GM12878 (cell line): ENCODE measurements at regions not wholly inside any gene's neighbourhood (a gene's known extent, or its start where the extent isn't known, plus 50 kb on each side); places are given as distances from the start of the nearest gene placed in this dataset.

Source experiments
- ATAC-seq: fragments of 200-7000 bp; cut with Tn5 transposase; 3 replicates; pipeline ENCODE4 v1.9.1; 2020; ENCODE audit warnings: mild to moderate bottlenecking, moderate library complexity
- BruUV-seq: library from RNA; stranded (reverse); fragments of 400-500 nt; replicated peaks from 2 replicates; lab custom pipeline; 2021; lab: Mats Ljungman, UMichigan
- CTCF ChIA-PET: fragments of 300-600 bp; sonication (Branson Sonifier 250); formaldehyde crosslinking; extraction: SDS; loops from one replicate; lab custom pipeline; 2021; ENCODE audit warnings: inconsistent platforms; lab: Yijun Ruan, JAX
- POLR2A ChIA-PET: fragments of 350-600 bp; formaldehyde crosslinking; extraction: SDS; loops from one replicate; lab custom pipeline; 2021; ENCODE audit warnings: inconsistent platforms; lab: Charles Lee
- RAD21 ChIA-PET: fragments of 300-600 bp; sonication (Branson Sonifier 250); formaldehyde crosslinking; loops from one replicate; lab custom pipeline; 2023; ENCODE audit warnings: antibody characterized with exemption; ENCODE audit not compliant: unreplicated experiment; lab: Charles Lee
- SMC1A ChIA-PET: fragments of 300-600 bp; sonication (Branson Sonifier 250); formaldehyde crosslinking; loops from one replicate; lab custom pipeline; 2023; ENCODE audit not compliant: unreplicated experiment, uncharacterized antibody; lab: Charles Lee
- DNase-seq: peaks from one replicate; pipeline ENCODE4 v3.0.0-alpha.2; 2011; ENCODE audit warnings: low read depth, low spot score
- FAIRE-seq: peaks from 3 replicates; lab custom pipeline; 2011; peaks lifted over from hg19 to GRCh38; lab: Jason Lieb, UNC
- H2AFZ ChIP-seq: 2 replicates; pipeline ENCODE4 v1.6.0; 2011; ENCODE audit warnings: low read depth, low read length, control low read depth; ENCODE audit not compliant: control insufficient read depth
- H3K27ac ChIP-seq: 2 replicates; pipeline ENCODE4 v1.5.1; 2011; ENCODE audit warnings: control low read depth; ENCODE audit not compliant: control insufficient read depth, insufficient read depth
- H3K27me3 ChIP-seq, 2 experiments: replicated peaks in 1 of 2; 2 replicates each; pipeline versions ENCODE4 v1.6.0 to v1.6.1; 2011; ENCODE audit warnings: low read length in 1 of 2; ENCODE audit not compliant: control insufficient read depth in 2 of 2, insufficient read depth in 2 of 2
- H3K36me3 ChIP-seq, 2 experiments: 2 replicates each; pipeline ENCODE4 v1.5.1; 2011; ENCODE audit warnings: low read length in 1 of 2; ENCODE audit not compliant: control insufficient read depth in 2 of 2, insufficient read depth in 2 of 2
- H3K4me1 ChIP-seq: 2 replicates; pipeline ENCODE4 v1.6.1; 2011; ENCODE audit warnings: mild to moderate bottlenecking, low read length, moderate library complexity, mixed read lengths; ENCODE audit not compliant: control insufficient read depth, insufficient read depth
- H3K4me2 ChIP-seq: 2 replicates; pipeline ENCODE4 v1.6.0; 2011; ENCODE audit warnings: control low read depth; ENCODE audit not compliant: control insufficient read depth, insufficient read depth
- H3K4me3 ChIP-seq: fragments of 200-600 bp; sonication (generic); 2 replicates; pipeline ENCODE4 v1.5.1; 2016
- H3K79me2 ChIP-seq: 2 replicates; pipeline ENCODE4 v1.6.0; 2011; ENCODE audit warnings: low read length; ENCODE audit not compliant: control insufficient read depth, insufficient read depth
- H3K9ac ChIP-seq: 2 replicates; pipeline ENCODE4 v1.8.0; 2011; ENCODE audit warnings: low read length, control low read depth, mixed read lengths; ENCODE audit not compliant: control insufficient read depth, insufficient read depth
- H3K9me3 ChIP-seq: replicated peaks from 3 replicates; pipeline ENCODE4 v1.5.1; 2011; ENCODE audit warnings: mild to moderate bottlenecking, low read length; ENCODE audit not compliant: control insufficient read depth, insufficient read depth
- H4K20me1 ChIP-seq: 2 replicates; pipeline ENCODE4 v1.6.0; 2011; ENCODE audit not compliant: control insufficient read depth, insufficient read depth
- CHD2 ChIP-seq: IDR thresholded peaks from 2 replicates; pipeline ENCODE4 v1.6.1; 2011; ENCODE audit warnings: low read depth, low read length, improper control_type of control experiment, borderline replicate concordance
- GATAD2B ChIP-seq: fragments of 450-650 bp; conservative IDR thresholded peaks from 2 replicates; pipeline ENCODE4 v1.6.1; 2017; ENCODE audit warnings: low read depth, mild to moderate bottlenecking, moderate library complexity
- HDGF ChIP-seq: fragments of 450-650 bp; IDR thresholded peaks from 2 replicates; pipeline ENCODE4 v1.6.1; 2016; ENCODE audit warnings: antibody characterized with exemption
- KAT2A ChIP-seq: conservative IDR thresholded peaks from 2 replicates; pipeline ENCODE4 v1.6.1; 2011; ENCODE audit warnings: low read depth, low read length; ENCODE audit not compliant: control insufficient read depth
- KDM1A ChIP-seq: fragments of 200-600 bp; sonication (generic); IDR thresholded peaks from 2 replicates; pipeline ENCODE4 v1.6.1; 2016; ENCODE audit warnings: borderline replicate concordance
- POLR2A ChIP-seq: IDR thresholded peaks from 2 replicates; pipeline ENCODE4 v1.6.1; 2011; ENCODE audit warnings: low read depth, mild to moderate bottlenecking, low read length
- TCF7 ChIP-seq: IDR thresholded peaks from 2 replicates; pipeline ENCODE4 v1.6.1; 2014; ENCODE audit warnings: antibody characterized with exemption, borderline replicate concordance
- WRNIP1 ChIP-seq: IDR thresholded peaks from 2 replicates; pipeline ENCODE4 v1.6.1; 2011; ENCODE audit warnings: low read depth, low read length, improper control_type of control experiment, borderline replicate concordance
- YY1 ChIP-seq: IDR thresholded peaks from 2 replicates; pipeline ENCODE4 v1.6.1; 2011; ENCODE audit warnings: low read depth, mild to moderate bottlenecking, low read length
- ZBED1 ChIP-seq: IDR thresholded peaks from 2 replicates; pipeline ENCODE4 v1.6.1; 2016; ENCODE audit warnings: borderline replicate concordance
- WGBS: methylation state at CpG from one replicate; pipeline ENCODE4 v1.1.6; 2016; ENCODE audit warnings: low lambda C conversion rate; ENCODE audit not compliant: insufficient replicate concordance, insufficient coverage; ENCODE audit errors: missing lambda C conversion rate; 5-methylcytosine and 5-hydroxymethylcytosine counted together
- in situ Hi-C: fragments of 300-500 bp; cut with MboI; formaldehyde crosslinking; loops from 9 replicates; pipeline ENCODE4 v1.14.3; 2018; ENCODE audit warnings: mixed read lengths
- intact Hi-C: fragments of 100-400 bp; cut with micrococcal nuclease; formaldehyde crosslinking; loops from one replicate; pipeline ENCODE4 v1.14.2; 2022; ENCODE audit not compliant: unreplicated experiment
- TF ChIP-seq, protein P1 (sequence below): IDR thresholded peaks from 2 replicates; pipeline ENCODE4 v1.6.1; 2012; ENCODE audit warnings: mild to moderate bottlenecking, low read depth, low read length

DNA sequence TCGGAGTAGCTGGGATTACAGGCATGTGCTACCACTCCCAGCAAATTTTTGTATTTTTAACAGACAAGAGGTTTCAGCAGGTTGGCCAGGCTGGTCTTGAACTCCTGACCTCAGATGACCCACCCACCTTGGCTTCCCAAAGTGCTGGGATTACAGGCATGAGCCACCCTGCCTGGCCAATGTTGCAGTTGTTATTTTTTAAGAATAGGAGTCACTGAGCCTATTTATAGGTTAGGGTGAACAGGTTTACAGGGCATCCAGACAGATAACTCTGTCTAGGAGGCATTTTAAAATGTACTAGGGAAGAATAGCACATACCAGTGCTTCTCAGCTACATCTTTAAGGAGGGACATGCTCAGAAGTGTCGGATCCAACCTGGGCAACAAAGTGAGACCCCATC, 60.1 kb upstream of the BNC2 start (continued):
- TF ChIP-seq, protein P1, sequence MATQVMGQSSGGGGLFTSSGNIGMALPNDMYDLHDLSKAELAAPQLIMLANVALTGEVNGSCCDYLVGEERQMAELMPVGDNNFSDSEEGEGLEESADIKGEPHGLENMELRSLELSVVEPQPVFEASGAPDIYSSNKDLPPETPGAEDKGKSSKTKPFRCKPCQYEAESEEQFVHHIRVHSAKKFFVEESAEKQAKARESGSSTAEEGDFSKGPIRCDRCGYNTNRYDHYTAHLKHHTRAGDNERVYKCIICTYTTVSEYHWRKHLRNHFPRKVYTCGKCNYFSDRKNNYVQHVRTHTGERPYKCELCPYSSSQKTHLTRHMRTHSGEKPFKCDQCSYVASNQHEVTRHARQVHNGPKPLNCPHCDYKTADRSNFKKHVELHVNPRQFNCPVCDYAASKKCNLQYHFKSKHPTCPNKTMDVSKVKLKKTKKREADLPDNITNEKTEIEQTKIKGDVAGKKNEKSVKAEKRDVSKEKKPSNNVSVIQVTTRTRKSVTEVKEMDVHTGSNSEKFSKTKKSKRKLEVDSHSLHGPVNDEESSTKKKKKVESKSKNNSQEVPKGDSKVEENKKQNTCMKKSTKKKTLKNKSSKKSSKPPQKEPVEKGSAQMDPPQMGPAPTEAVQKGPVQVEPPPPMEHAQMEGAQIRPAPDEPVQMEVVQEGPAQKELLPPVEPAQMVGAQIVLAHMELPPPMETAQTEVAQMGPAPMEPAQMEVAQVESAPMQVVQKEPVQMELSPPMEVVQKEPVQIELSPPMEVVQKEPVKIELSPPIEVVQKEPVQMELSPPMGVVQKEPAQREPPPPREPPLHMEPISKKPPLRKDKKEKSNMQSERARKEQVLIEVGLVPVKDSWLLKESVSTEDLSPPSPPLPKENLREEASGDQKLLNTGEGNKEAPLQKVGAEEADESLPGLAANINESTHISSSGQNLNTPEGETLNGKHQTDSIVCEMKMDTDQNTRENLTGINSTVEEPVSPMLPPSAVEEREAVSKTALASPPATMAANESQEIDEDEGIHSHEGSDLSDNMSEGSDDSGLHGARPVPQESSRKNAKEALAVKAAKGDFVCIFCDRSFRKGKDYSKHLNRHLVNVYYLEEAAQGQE = no peak
- TF ChIP-seq GATAD2B = no peak
- TF ChIP-seq, all 136 proteins: peak for 0

DNA sequence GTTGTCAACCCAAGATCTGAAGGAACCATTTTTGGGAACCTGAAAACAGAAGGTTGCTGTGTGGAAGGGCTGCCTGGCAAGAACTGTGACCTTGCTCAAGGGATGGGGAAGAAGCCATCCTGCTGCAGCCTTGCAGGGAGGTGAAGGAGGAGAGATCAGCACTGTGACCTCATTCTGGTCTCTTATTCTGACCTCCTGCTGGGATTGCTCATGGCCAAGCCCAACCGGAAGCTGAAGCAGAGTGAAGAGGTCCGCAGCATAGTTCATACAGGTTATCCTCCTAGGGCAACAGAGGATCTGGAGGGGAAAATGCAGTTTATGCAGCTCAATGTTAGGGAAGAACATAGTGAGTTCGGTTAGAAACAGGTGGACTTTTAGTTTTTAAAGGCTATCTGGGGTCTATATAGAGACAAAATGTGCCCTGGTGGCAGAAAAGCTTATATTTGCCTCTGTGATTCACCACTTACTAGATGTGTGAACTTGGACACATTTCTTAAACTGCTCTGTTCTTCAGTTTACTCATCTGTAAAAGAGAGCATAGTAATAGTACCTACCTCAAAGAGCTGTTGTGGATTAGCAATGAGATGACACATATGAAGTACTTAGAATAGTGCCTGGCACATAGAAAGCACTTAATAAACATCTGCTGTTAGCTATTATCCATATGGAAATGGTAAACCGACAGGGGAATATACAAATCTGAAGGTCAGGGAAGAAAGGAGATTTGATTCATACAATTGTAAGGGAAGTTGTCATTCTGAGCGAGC, 57.9 kb upstream of the BNC2 start:
- RAD21 ChIA-PET = no interaction called here
- no peak overlapping the region for H2AFZ ChIP-seq
- DNase-seq (no peak), FAIRE-seq (no peak), ATAC-seq (peak; percentile 52; the same call in 2 of the 3 replicates)
- CTCF ChIA-PET = no interaction called here
- no peaks in the 10 kb centered on the region for H3K27me3 ChIP-seq
- WGBS = 26% methylated on average over 5 of the region's 5 CpGs
- no peaks in the 10 kb centered on the region for H3K79me2 ChIP-seq
- no peak overlapping the region for H3K4me2 ChIP-seq
- no peak for TF ChIP-seq KDM1A
- no peak for TF ChIP-seq TCF7
- no peak for TF ChIP-seq CHD2
- no peak for TF ChIP-seq KAT2A
- no peak for TF ChIP-seq WRNIP1
- no peak for TF ChIP-seq YY1
- no peak for TF ChIP-seq POLR2A
- no peak for TF ChIP-seq HDGF
- TF ChIP-seq ZBED1 = no peak
- POLR2A ChIA-PET = no interaction called here
- H3K27ac ChIP-seq = no peak overlapping the region
- in situ Hi-C loops = no loop called here
- no peaks in the 10 kb centered on the region for H3K36me3 ChIP-seq
- no peaks in the 10 kb centered on the region for H3K4me1 ChIP-seq
- intact Hi-C loops = no loop called here
- BruUV-seq = no TSS peak
- no peaks in the 10 kb centered on the region; the same call in 2 of the 3 replicates for H3K9me3 ChIP-seq
- no peak overlapping the region for H3K9ac ChIP-seq
- no peaks in the 10 kb centered on the region for H4K20me1 ChIP-seq
- H3K4me3 ChIP-seq = no peak overlapping the region
- SMC1A ChIA-PET = no interaction called here
